H9 (cell line): ENCODE measurements at regions not wholly inside any gene's neighbourhood (a gene's known extent, or its start where the extent isn't known, plus 50 kb on each side); places are given as distances from the start of the nearest gene placed in this dataset.

Experiments used
- DNase-seq: peaks from one replicate; pipeline ENCODE4 v3.0.0-alpha.2; 2017
- H2AFZ ChIP-seq: one replicate; pipeline ENCODE4 v1.6.1; 2013; ENCODE audit warnings: mild to moderate bottlenecking, low read length, control low read depth, moderate library complexity
- H2AK5ac ChIP-seq: 2 replicates; pipeline ENCODE4 v1.6.1; 2013; ENCODE audit warnings: low read length, control low read depth, mixed read lengths; ENCODE audit not compliant: insufficient read length
- H2BK120ac ChIP-seq: one replicate; pipeline ENCODE4 v1.6.1; 2013; ENCODE audit warnings: low read depth, mild to moderate bottlenecking, low read length, control low read depth, inconsistent platforms; ENCODE audit not compliant: poor library complexity, severe bottlenecking
- H2BK12ac ChIP-seq: 2 replicates; pipeline ENCODE4 v1.6.1; 2013; ENCODE audit warnings: low read length, control low read depth, mixed read lengths, low read depth; ENCODE audit not compliant: insufficient read length
- H2BK15ac ChIP-seq: 2 replicates; pipeline ENCODE4 v1.6.1; 2013; ENCODE audit warnings: low read depth, low read length, control low read depth
- H2BK20ac ChIP-seq: one replicate; pipeline ENCODE4 v1.6.1; 2013; ENCODE audit warnings: low read depth, mild to moderate bottlenecking, low read length, control low read depth, inconsistent platforms; ENCODE audit not compliant: poor library complexity, severe bottlenecking
- H2BK5ac ChIP-seq: 2 replicates; pipeline ENCODE4 v1.6.1; 2013; ENCODE audit warnings: low read length, control low read depth, mixed read lengths; ENCODE audit not compliant: insufficient read length
- H3K14ac ChIP-seq: 2 replicates; pipeline ENCODE4 v1.6.1; 2013; ENCODE audit warnings: low read length, control low read depth; ENCODE audit not compliant: insufficient read depth
- H3K18ac ChIP-seq: 2 replicates; pipeline ENCODE4 v1.6.1; 2013; ENCODE audit warnings: low read depth, mild to moderate bottlenecking, mixed read lengths, low read length, control low read depth; ENCODE audit not compliant: insufficient read length
- H3K23ac ChIP-seq: 2 replicates; pipeline ENCODE4 v1.6.1; 2013; ENCODE audit warnings: low read length, control low read depth, mixed read lengths, low read depth; ENCODE audit not compliant: insufficient read length
- H3K23me2 ChIP-seq: 2 replicates; pipeline ENCODE4 v1.6.1; 2013; ENCODE audit warnings: low read depth, mild to moderate bottlenecking, mixed read lengths, low read length, control low read depth; ENCODE audit not compliant: insufficient read length, poor library complexity, severe bottlenecking
- H3K27ac ChIP-seq: 2 replicates; pipeline ENCODE4 v1.5.1; 2013; ENCODE audit warnings: low read length, control low read depth, mixed read lengths, low read depth; ENCODE audit not compliant: insufficient read length
- H3K27me3 ChIP-seq: 2 replicates; pipeline ENCODE4 v1.6.1; 2013; ENCODE audit warnings: low read length, control low read depth, inconsistent platforms; ENCODE audit not compliant: insufficient read depth
- H3K4ac ChIP-seq: 2 replicates; pipeline ENCODE4 v1.6.1; 2013; ENCODE audit warnings: low read depth, mild to moderate bottlenecking, control low read depth, inconsistent platforms, low read length, moderate library complexity
- H3K4me1 ChIP-seq: 2 replicates; pipeline ENCODE4 v1.6.1; 2013; ENCODE audit warnings: low read length, control low read depth, inconsistent platforms; ENCODE audit not compliant: insufficient read depth
- H3K4me2 ChIP-seq: 2 replicates; pipeline ENCODE4 v1.6.1; 2013; ENCODE audit warnings: low read length, control low read depth, mixed read lengths; ENCODE audit not compliant: insufficient read length, insufficient read depth
- H3K56ac ChIP-seq: 2 replicates; pipeline ENCODE4 v1.6.1; 2013; ENCODE audit warnings: low read depth, mild to moderate bottlenecking, mixed read lengths, low read length, control low read depth; ENCODE audit not compliant: insufficient read length
- H3K79me1 ChIP-seq: 2 replicates; pipeline ENCODE4 v1.6.1; 2013; ENCODE audit warnings: low read depth, mild to moderate bottlenecking, moderate library complexity, low read length, control low read depth, inconsistent platforms; ENCODE audit not compliant: insufficient read depth, poor library complexity, severe bottlenecking
- H3K79me2 ChIP-seq: 2 replicates; pipeline ENCODE4 v1.6.1; 2013; ENCODE audit warnings: low read length, control low read depth, inconsistent platforms; ENCODE audit not compliant: insufficient read depth
- H3K9ac ChIP-seq: 2 replicates; pipeline ENCODE4 v1.6.1; 2013; ENCODE audit warnings: low read length, control low read depth, mixed read lengths; ENCODE audit not compliant: insufficient read length; ENCODE audit errors: extremely low read depth
- H3K9me3 ChIP-seq: one replicate; pipeline ENCODE4 v1.6.1; 2013; ENCODE audit warnings: low read depth, low read length, inconsistent platforms; ENCODE audit not compliant: control insufficient read depth
- H3T11ph ChIP-seq: one replicate; pipeline ENCODE4 v1.6.1; 2013; ENCODE audit warnings: mild to moderate bottlenecking, low read length, control low read depth, inconsistent platforms
- H4K20me1 ChIP-seq: one replicate; pipeline ENCODE4 v1.6.1; 2013; ENCODE audit not compliant: control insufficient read depth, insufficient read length, insufficient read depth
- H4K5ac ChIP-seq: 2 replicates; pipeline ENCODE4 v1.6.1; 2013; ENCODE audit warnings: low read depth, mild to moderate bottlenecking, mixed read lengths, low read length, control low read depth; ENCODE audit not compliant: insufficient read length
- H4K8ac ChIP-seq: replicated peaks from 2 replicates; pipeline ENCODE4 v1.6.1; 2013; ENCODE audit warnings: low read length, control low read depth, mixed read lengths, low read depth; ENCODE audit not compliant: insufficient read length
- H4K91ac ChIP-seq: 2 replicates; pipeline ENCODE4 v1.6.1; 2013; ENCODE audit warnings: low read depth, mild to moderate bottlenecking, moderate library complexity, mixed read lengths, low read length, control low read depth; ENCODE audit not compliant: insufficient read length
- H3K27ac Mint-ChIP-seq, 3 experiments: 2 replicates in 2 of 3; 3 replicates in 1 of 3; pipeline ENCODE4 v1.8.0; 2020 to 2021; ENCODE audit warnings: mixed read lengths in 3 of 3, mild to moderate bottlenecking in 1 of 3, moderate library complexity in 1 of 3
- H3K27me3 Mint-ChIP-seq: 2 replicates; pipeline ENCODE4 v1.8.0; 2021; ENCODE audit warnings: low read depth, mild to moderate bottlenecking, moderate library complexity, mixed read lengths
- H3K36me3 Mint-ChIP-seq, 3 experiments: 2 replicates in 2 of 3; 3 replicates in 1 of 3; pipeline ENCODE4 v1.8.0; 2020 to 2021; ENCODE audit warnings: low read depth in 3 of 3, mixed read lengths in 3 of 3; ENCODE audit not compliant: insufficient read depth in 1 of 3
- H3K4me1 Mint-ChIP-seq, 2 experiments: 2 replicates each; pipeline ENCODE4 v1.8.0; 2020; ENCODE audit warnings: mixed read lengths in 2 of 2
- H3K4me3 Mint-ChIP-seq, 2 experiments: 2 replicates in 1 of 2; 3 replicates in 1 of 2; pipeline ENCODE4 v1.8.0; 2020 to 2021; ENCODE audit warnings: mild to moderate bottlenecking in 2 of 2, mixed read lengths in 2 of 2, moderate library complexity in 1 of 2
- H3K9me3 Mint-ChIP-seq, 2 experiments: 2 replicates in 1 of 2; 3 replicates in 1 of 2; pipeline ENCODE4 v1.8.0; 2020; ENCODE audit warnings: mild to moderate bottlenecking in 2 of 2, mixed read lengths in 2 of 2, moderate library complexity in 1 of 2
- WGBS: extraction: QIAGEN DNeasy Blood & Tissue Kit; methylation state at CpG from one replicate; pipeline ENCODE4 v1.1.7; 2013; ENCODE audit warnings: missing lambda C conversion rate, low lambda C conversion rate, mixed read lengths; ENCODE audit not compliant: insufficient read length; ENCODE audit errors: extremely low coverage; 5-methylcytosine and 5-hydroxymethylcytosine counted together
- TF ChIP-seq, protein P1 (sequence below): fragments of 200-600 bp; sonication (generic); conservative IDR thresholded peaks from 3 replicates; pipeline ENCODE4 v1.8.0; 2021; ENCODE audit warnings: antibody characterized with exemption, mild to moderate bottlenecking

DNA sequence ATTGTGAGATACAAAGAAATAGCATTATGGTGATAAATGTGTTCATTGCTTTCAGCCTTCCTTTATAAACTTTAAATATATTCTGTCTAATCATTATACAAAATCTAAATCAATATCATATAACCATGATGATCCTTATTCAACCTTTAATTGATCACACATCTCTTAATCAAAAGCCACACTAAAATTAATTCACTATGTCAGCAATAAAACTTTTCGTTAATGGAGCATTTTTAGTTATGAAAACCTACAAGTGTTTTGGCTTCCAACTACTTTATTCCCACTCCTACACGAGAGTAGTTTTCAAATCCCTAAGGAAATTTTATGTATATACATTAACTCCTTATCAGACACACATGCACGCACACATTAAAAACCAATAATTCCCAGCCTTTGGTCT lies 530.2 kb downstream of the KCTD8 start:
- no peak for DNase-seq
- WGBS: no CpG with 5 or more reads among the region's 3 CpGs
- no peak overlapping the region for H3K27ac Mint-ChIP-seq
- Histone ChIP-seq H3T11ph (no peak overlapping the region), H3K79me1 (no peaks in the 10 kb centered on the region), H4K8ac (no peak overlapping the region), H2BK120ac (no peak overlapping the region), H3K23ac (no peak overlapping the region), H3K23me2 (no peaks in the 10 kb centered on the region), H2BK5ac (no peak overlapping the region), H3K4me1 (no peaks in the 10 kb centered on the region), H3K4me2 (no peak overlapping the region), H3K4ac (no peak overlapping the region), H4K5ac (no peak overlapping the region), H2BK20ac (no peak overlapping the region), H3K79me2 (no peaks in the 10 kb centered on the region), H2BK12ac (no peak overlapping the region), H3K56ac (no peak overlapping the region), H4K20me1 (no peaks in the 10 kb centered on the region), H3K18ac (no peak overlapping the region), H3K9ac (no peak overlapping the region), H3K27ac (no peak overlapping the region), H3K27me3 (no peaks in the 10 kb centered on the region), H2AK5ac (no peak overlapping the region), H3K9me3 (no peaks in the 10 kb centered on the region), H4K91ac (no peak overlapping the region), H2AFZ (no peak overlapping the region), H2BK15ac (no peak overlapping the region), H3K14ac (no peak overlapping the region)
- H3K4me3 Mint-ChIP-seq: no peak overlapping the region
- no peaks in the 10 kb centered on the region for H3K4me1 Mint-ChIP-seq
- TF ChIP-seq, protein P1, sequence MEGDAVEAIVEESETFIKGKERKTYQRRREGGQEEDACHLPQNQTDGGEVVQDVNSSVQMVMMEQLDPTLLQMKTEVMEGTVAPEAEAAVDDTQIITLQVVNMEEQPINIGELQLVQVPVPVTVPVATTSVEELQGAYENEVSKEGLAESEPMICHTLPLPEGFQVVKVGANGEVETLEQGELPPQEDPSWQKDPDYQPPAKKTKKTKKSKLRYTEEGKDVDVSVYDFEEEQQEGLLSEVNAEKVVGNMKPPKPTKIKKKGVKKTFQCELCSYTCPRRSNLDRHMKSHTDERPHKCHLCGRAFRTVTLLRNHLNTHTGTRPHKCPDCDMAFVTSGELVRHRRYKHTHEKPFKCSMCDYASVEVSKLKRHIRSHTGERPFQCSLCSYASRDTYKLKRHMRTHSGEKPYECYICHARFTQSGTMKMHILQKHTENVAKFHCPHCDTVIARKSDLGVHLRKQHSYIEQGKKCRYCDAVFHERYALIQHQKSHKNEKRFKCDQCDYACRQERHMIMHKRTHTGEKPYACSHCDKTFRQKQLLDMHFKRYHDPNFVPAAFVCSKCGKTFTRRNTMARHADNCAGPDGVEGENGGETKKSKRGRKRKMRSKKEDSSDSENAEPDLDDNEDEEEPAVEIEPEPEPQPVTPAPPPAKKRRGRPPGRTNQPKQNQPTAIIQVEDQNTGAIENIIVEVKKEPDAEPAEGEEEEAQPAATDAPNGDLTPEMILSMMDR: no peak
- peaks cover 2 to 21% (median 11%) of the 10 kb centered on the region in 3 experiments; a peak in 6 of 7 replicates for H3K36me3 Mint-ChIP-seq
- H3K27me3 Mint-ChIP-seq: no peaks in the 10 kb centered on the region
- peaks cover 16 to 24% of the 10 kb centered on the region in 2 experiments for H3K9me3 Mint-ChIP-seq
